Activated CD4-positive, alpha-beta T cell treated with anti-CD3 and anti-CD28 coated beads, Interleukin-2, amount 50 U/mL, for 48 hours (primary cell): ENCODE measurements at regions not wholly inside any gene's neighbourhood (a gene's known extent, or its start where the extent isn't known, plus 50 kb on each side); places are given as distances from the start of the nearest gene placed in this dataset.

Experiments
- DNase-seq, 2 experiments: peaks; one replicate each; pipeline ENCODE4 v3.0.0-alpha.2; 2020

- DNase-seq: no peak
Measured at GRCh38 chr13:107851670-107852069, 363.7 kb downstream of the LIG4 start.

GRCh38 chr13:107847406-107847805 is 367.9 kb downstream of the LIG4 start:
- no peak for DNase-seq

GRCh38 chr13:107846642-107847041 is 368.7 kb downstream of the LIG4 start:
- no peak for DNase-seq

- DNase-seq: no peak
Measured at GRCh38 chr13:107845911-107846310, 369.4 kb downstream of the LIG4 start.

GRCh38 chr13:107843681-107844080 is 371.7 kb downstream of the LIG4 start:
- DNase-seq: no peak

- no peak for DNase-seq
Measured at GRCh38 chr13:107843281-107843680, 372.1 kb downstream of the LIG4 start.

- no peak for DNase-seq
Measured at GRCh38 chr13:107842562-107843180, 372.7 kb downstream of the LIG4 start.

GRCh38 chr13:107838588-107839161 is 376.7 kb downstream of the LIG4 start:
- DNase-seq: no peak

- DNase-seq: no peak
Measured at GRCh38 chr13:107836685-107837084, 378.7 kb downstream of the LIG4 start.

GRCh38 chr13:107835339-107836018 is 379.9 kb downstream of the LIG4 start:
- DNase-seq: no peak

- DNase-seq: no peak
Measured at GRCh38 chr13:107834717-107835116, 380.6 kb downstream of the LIG4 start.

- no peak for DNase-seq
Measured at GRCh38 chr13:107834281-107834680, 381.1 kb downstream of the LIG4 start.

GRCh38 chr13:107832500-107833100 is 382.7 kb downstream of the LIG4 start:
- DNase-seq: no peak

GRCh38 chr13:107830804-107831203 is 384.5 kb downstream of the LIG4 start:
- no peak for DNase-seq

- no peak for DNase-seq
Measured at GRCh38 chr13:107827840-107828549, 387.3 kb downstream of the LIG4 start.

GRCh38 chr13:107824635-107825034 is 390.7 kb downstream of the LIG4 start:
- no peak for DNase-seq

- no peak for DNase-seq
Measured at GRCh38 chr13:107822006-107822405, 393.3 kb downstream of the LIG4 start.

- DNase-seq: no peak
Measured at GRCh38 chr13:107821492-107821891, 393.8 kb downstream of the LIG4 start.

GRCh38 chr13:107819071-107819470 is 396.3 kb downstream of the LIG4 start:
- DNase-seq: no peak

- DNase-seq: no peak
Measured at GRCh38 chr13:107817647-107818287, 397.6 kb downstream of the LIG4 start.

- no peak for DNase-seq
Measured at GRCh38 chr13:107812014-107812412, 403.3 kb downstream of the LIG4 start.

- no peak for DNase-seq
Measured at GRCh38 chr13:107811233-107812013, 403.9 kb downstream of the LIG4 start.
